GM12875 (cell line): ENCODE measurements at regions not wholly inside any gene's neighbourhood (a gene's known extent, or its start where the extent isn't known, plus 50 kb on each side); places are given as distances from the start of the nearest gene placed in this dataset.

ENCODE experiments used
- H3K4me3 ChIP-seq: one replicate; pipeline ENCODE4 v1.5.1; 2011; ENCODE audit warnings: low read depth, low read length, control low read depth
- TF ChIP-seq, protein P1 (sequence below): IDR thresholded peaks from 2 replicates; pipeline ENCODE4 v1.5.1; 2011; ENCODE audit warnings: low read depth, mild to moderate bottlenecking, control low read depth, inconsistent platforms, low read length, moderate library complexity, borderline replicate concordance; ENCODE audit not compliant: insufficient read depth

DNA sequence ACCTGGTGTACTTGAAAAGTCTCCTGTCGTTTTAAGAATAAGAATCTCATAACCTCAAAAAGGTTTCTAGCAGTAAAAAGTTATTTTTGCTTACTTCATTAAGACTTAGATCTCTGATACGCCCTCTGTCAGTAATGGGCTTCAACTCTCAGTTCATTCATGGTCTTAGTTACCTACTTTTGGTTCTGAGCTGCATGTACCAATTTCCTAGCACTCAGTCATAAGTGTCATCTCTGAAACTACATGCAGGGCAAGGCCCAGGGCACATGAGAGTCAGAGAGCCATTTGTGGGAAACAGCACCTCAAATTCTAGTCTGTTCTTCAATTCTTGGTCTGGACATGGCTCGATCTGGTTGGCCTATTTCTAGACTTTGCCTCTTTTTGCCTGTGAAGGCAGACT, 838.4 kb downstream of the FAM181B start:
- TF ChIP-seq, protein P1, sequence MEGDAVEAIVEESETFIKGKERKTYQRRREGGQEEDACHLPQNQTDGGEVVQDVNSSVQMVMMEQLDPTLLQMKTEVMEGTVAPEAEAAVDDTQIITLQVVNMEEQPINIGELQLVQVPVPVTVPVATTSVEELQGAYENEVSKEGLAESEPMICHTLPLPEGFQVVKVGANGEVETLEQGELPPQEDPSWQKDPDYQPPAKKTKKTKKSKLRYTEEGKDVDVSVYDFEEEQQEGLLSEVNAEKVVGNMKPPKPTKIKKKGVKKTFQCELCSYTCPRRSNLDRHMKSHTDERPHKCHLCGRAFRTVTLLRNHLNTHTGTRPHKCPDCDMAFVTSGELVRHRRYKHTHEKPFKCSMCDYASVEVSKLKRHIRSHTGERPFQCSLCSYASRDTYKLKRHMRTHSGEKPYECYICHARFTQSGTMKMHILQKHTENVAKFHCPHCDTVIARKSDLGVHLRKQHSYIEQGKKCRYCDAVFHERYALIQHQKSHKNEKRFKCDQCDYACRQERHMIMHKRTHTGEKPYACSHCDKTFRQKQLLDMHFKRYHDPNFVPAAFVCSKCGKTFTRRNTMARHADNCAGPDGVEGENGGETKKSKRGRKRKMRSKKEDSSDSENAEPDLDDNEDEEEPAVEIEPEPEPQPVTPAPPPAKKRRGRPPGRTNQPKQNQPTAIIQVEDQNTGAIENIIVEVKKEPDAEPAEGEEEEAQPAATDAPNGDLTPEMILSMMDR = no peak
- H3K4me3 ChIP-seq = no peak overlapping the region

DNA sequence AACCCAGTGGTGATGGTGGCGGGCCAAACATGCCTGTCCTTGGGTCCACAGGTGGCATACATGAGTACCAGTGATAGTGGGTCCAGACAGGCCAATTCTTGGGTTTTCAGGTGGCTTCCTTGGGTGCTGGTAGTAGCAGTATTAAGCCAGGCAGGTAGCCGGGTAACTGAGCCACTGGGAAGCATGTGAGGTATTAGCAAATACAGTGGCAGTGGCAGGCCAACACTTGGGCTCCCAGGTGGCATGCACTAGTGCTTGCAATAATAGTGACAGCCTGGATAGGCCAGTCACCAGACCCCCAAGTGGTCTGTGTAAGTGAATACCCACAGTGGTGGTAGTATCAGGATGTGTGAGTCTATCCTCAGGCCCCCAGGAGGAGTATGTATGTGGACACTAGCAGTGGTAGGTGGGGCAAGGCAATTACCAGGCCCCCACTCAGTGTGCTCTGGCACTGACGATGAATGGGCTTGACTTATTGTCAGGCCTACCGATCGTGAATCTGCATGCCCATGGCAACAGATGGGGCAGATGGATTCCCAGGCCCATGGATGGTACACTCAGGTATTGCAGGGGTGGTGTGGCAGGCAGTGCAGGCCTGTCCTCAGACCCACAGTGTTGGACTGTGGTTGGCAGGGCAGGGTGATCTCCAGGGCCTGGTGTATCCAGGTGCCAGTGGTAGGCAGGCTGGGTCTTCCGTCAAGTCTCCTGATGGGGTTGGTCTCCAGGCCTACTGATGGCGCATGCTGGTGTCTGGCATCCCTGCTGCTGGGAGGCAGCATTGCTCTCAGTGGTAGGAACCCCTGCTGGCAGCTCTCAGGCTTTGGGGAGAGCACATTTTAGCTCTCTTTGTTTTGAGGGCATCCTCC, 840.7 kb downstream of the FAM181B start:
- TF ChIP-seq, protein P1 = no peak

GRCh38 chr11:81888391-81888790, 845.3 kb downstream of the FAM181B start:
- TF ChIP-seq, protein P1 = no peak

More for the DNA sequence above, 840.7 kb downstream of the FAM181B start:
- H3K4me3 ChIP-seq = no peak overlapping the region

DNA sequence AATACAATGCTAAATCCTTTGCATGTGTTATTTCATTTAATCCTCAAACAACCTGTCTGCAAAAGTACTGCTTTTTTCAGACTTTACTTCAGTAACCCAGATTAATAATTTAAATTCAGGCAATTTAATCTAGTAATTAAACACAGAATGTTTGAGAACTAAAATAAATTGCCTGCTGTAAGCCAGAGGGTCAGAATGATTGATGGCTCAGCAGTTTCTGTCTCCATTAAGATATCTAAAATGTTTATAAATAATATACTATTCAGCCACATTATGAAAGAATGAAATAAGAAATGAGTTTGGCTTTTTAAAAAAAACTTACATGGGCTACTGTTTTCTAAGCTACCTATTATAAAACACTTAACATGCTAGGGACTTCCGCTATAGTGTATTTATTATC, 846.0 kb downstream of the FAM181B start:
- no peak overlapping the region for H3K4me3 ChIP-seq
- TF ChIP-seq, protein P1 = no peak

More at GRCh38 chr11:81888391-81888790, 845.3 kb downstream of the FAM181B start:
- no peak overlapping the region for H3K4me3 ChIP-seq

- H3K4me3 ChIP-seq = no peak overlapping the region
- TF ChIP-seq, protein P1 = no peak
Observed at GRCh38 chr11:81886406-81887075, 847.1 kb downstream of the FAM181B start.

GRCh38 chr11:81874635-81875034, 859.0 kb downstream of the FAM181B start:
- no peak overlapping the region for H3K4me3 ChIP-seq
- TF ChIP-seq, protein P1 = no peak
